Urinary bladder (tissue), 1 donor: ENCODE measurements at regions not wholly inside any gene's neighbourhood (a gene's known extent, or its start where the extent isn't known, plus 50 kb on each side); places are given as distances from the start of the nearest gene placed in this dataset. TPM values are rescaled to one million over a fixed set of nuclear protein-coding genes. Genes with fewer than 3 reads are reported as not detected.

Experiments
- small RNA-seq: library from RNA; depleted of rRNA; stranded (forward); fragments of <200 nt; gene quantifications from one replicate; pipeline ENCODE3, GENCODE V24; 2014

Small RNA genes lying in the stretch of these regions (small RNA-seq; reads per million reads assigned to genes)
- gene RF00139 (not detected), gene RF02091 (not detected)
